ENCODE measurements at regions not wholly inside any gene's neighbourhood (a gene's known extent, or its start where the extent isn't known, plus 50 kb on each side); places are given as distances from the start of the nearest gene placed in this dataset.

GRCh38 chr2:67561457-67561965 lies 164.4 kb downstream of the ETAA1 start:
- Histone ChIP-seq H3K27ac (ENCODE audit: low read length) (no peak overlapping the region), H3K4me2 (ENCODE audit: insufficient read depth, low read length) (no peak overlapping the region), H3K4me1 (ENCODE audit: insufficient read depth, low read length) (no peaks in the 10 kb centered on the region), H3K27me3 (ENCODE audit: insufficient read depth, low read length, poor library complexity) (no peaks in the 10 kb centered on the region), H4K20me1 (ENCODE audit: insufficient read depth, low read length) (no peaks in the 10 kb centered on the region), H3K4me3 (ENCODE audit: low read depth in 1 of 2, low read length in 2 of 2) (no peak overlapping the region), H3K9me3 (ENCODE audit: insufficient read depth, low read length, severe bottlenecking) (no peaks in the 10 kb centered on the region), H3K9ac (ENCODE audit: low read depth, low read length) (no peak overlapping the region), H3K36me3 (ENCODE audit: insufficient read depth, low read length) (no peaks in the 10 kb centered on the region), H3K79me2 (ENCODE audit: insufficient read depth, low read length) (no peaks in the 10 kb centered on the region), H2AFZ (ENCODE audit: low read depth, low read length) (no peak overlapping the region)
- TF ChIP-seq EZH2 (IDR thresholded peaks at IDR 0.05; ENCODE audit: borderline replicate concordance, low read depth, low read length, severe bottlenecking), result no peak
- no peak for TF ChIP-seq CTCF (IDR thresholded peaks at IDR 0.05; ENCODE audit: borderline replicate concordance, extremely low read depth, low read length, poor library complexity, severe bottlenecking)
- DNase-seq (no peak), ATAC-seq (ENCODE audit: insufficient read depth, low read depth) (no peak)

GRCh38 chr2:67564076-67564475 lies 166.9 kb downstream of the ETAA1 start:
- no peaks in the 10 kb centered on the region for H3K27me3 ChIP-seq (ENCODE audit: insufficient read depth, low read length, poor library complexity)
- no peaks in the 10 kb centered on the region for H3K9me3 ChIP-seq (ENCODE audit: insufficient read depth, low read length, severe bottlenecking)
- H3K79me2 ChIP-seq (ENCODE audit: insufficient read depth, low read length), result no peaks in the 10 kb centered on the region
- H3K36me3 ChIP-seq (ENCODE audit: insufficient read depth, low read length), result no peaks in the 10 kb centered on the region
- ATAC-seq (ENCODE audit: insufficient read depth, low read depth) (no peak), DNase-seq (no peak)
- no peak overlapping the region for H3K4me2 ChIP-seq (ENCODE audit: insufficient read depth, low read length)
- no peak overlapping the region for H3K27ac ChIP-seq (ENCODE audit: low read length)
- H4K20me1 ChIP-seq (ENCODE audit: insufficient read depth, low read length), result no peaks in the 10 kb centered on the region
- no peaks in the 10 kb centered on the region for H3K4me1 ChIP-seq (ENCODE audit: insufficient read depth, low read length)
- H3K9ac ChIP-seq (ENCODE audit: low read depth, low read length), result no peak overlapping the region
- no peak overlapping the region for H2AFZ ChIP-seq (ENCODE audit: low read depth, low read length)
- H3K4me3 ChIP-seq (ENCODE audit: low read depth in 1 of 2, low read length in 2 of 2), result no peak overlapping the region
- no peak for TF ChIP-seq EZH2 (IDR thresholded peaks at IDR 0.05; ENCODE audit: borderline replicate concordance, low read depth, low read length, severe bottlenecking)
- no peak for TF ChIP-seq CTCF (IDR thresholded peaks at IDR 0.05; ENCODE audit: borderline replicate concordance, extremely low read depth, low read length, poor library complexity, severe bottlenecking)

GRCh38 chr2:67564626-67565025 lies 167.5 kb downstream of the ETAA1 start:
- no peak overlapping the region for H3K27ac ChIP-seq (ENCODE audit: low read length)
- no peak for ATAC-seq (ENCODE audit: insufficient read depth, low read depth)
- no peaks in the 10 kb centered on the region for H4K20me1 ChIP-seq (ENCODE audit: insufficient read depth, low read length)
- H3K9me3 ChIP-seq (ENCODE audit: insufficient read depth, low read length, severe bottlenecking), result no peaks in the 10 kb centered on the region
- H3K79me2 ChIP-seq (ENCODE audit: insufficient read depth, low read length), result no peaks in the 10 kb centered on the region
- H3K9ac ChIP-seq (ENCODE audit: low read depth, low read length), result no peak overlapping the region
- H3K27me3 ChIP-seq (ENCODE audit: insufficient read depth, low read length, poor library complexity), result no peaks in the 10 kb centered on the region
- no peak overlapping the region for H3K4me2 ChIP-seq (ENCODE audit: insufficient read depth, low read length)
- no peak overlapping the region for H3K4me3 ChIP-seq (ENCODE audit: low read depth in 1 of 2, low read length in 2 of 2)
- H3K36me3 ChIP-seq (ENCODE audit: insufficient read depth, low read length), result no peaks in the 10 kb centered on the region
- TF ChIP-seq CTCF (IDR thresholded peaks at IDR 0.05; ENCODE audit: borderline replicate concordance, extremely low read depth, low read length, poor library complexity, severe bottlenecking), result no peak
- TF ChIP-seq EZH2 (IDR thresholded peaks at IDR 0.05; ENCODE audit: borderline replicate concordance, low read depth, low read length, severe bottlenecking), result no peak
- no peaks in the 10 kb centered on the region for H3K4me1 ChIP-seq (ENCODE audit: insufficient read depth, low read length)
- no peak for DNase-seq
- no peak overlapping the region; the same call in 1 of the 2 replicates for H2AFZ ChIP-seq (ENCODE audit: low read depth, low read length)

- TF ChIP-seq EZH2 (IDR thresholded peaks at IDR 0.05; ENCODE audit: borderline replicate concordance, low read depth, low read length, severe bottlenecking) (no peak), CTCF (IDR thresholded peaks at IDR 0.05; ENCODE audit: borderline replicate concordance, extremely low read depth, low read length, poor library complexity, severe bottlenecking) (no peak)
- H3K4me3 ChIP-seq (ENCODE audit: low read depth in 1 of 2, low read length in 2 of 2), result no peak overlapping the region
- no peaks in the 10 kb centered on the region for H3K4me1 ChIP-seq (ENCODE audit: insufficient read depth, low read length)
- H3K36me3 ChIP-seq (ENCODE audit: insufficient read depth, low read length), result no peaks in the 10 kb centered on the region
- H3K4me2 ChIP-seq (ENCODE audit: insufficient read depth, low read length), result no peak overlapping the region
- no peaks in the 10 kb centered on the region for H3K9me3 ChIP-seq (ENCODE audit: insufficient read depth, low read length, severe bottlenecking)
- no peak for DNase-seq
- no peaks in the 10 kb centered on the region for H3K27me3 ChIP-seq (ENCODE audit: insufficient read depth, low read length, poor library complexity)
- H4K20me1 ChIP-seq (ENCODE audit: insufficient read depth, low read length), result no peaks in the 10 kb centered on the region
- no peak overlapping the region for H2AFZ ChIP-seq (ENCODE audit: low read depth, low read length)
- no peak overlapping the region for H3K9ac ChIP-seq (ENCODE audit: low read depth, low read length)
- no peak overlapping the region for H3K27ac ChIP-seq (ENCODE audit: low read length)
- H3K79me2 ChIP-seq (ENCODE audit: insufficient read depth, low read length), result no peaks in the 10 kb centered on the region
- no peak for ATAC-seq (ENCODE audit: insufficient read depth, low read depth)
Measured at GRCh38 chr2:67565262-67565661, 168.1 kb downstream of the ETAA1 start.

All from DND-41 (cell line).